Mesenchymal stem cell (in vitro differentiated cells and primary cell): ENCODE measurements at regions not wholly inside any gene's neighbourhood (a gene's known extent, or its start where the extent isn't known, plus 50 kb on each side); places are given as distances from the start of the nearest gene placed in this dataset.
"Not testable (repeated sequence)": the region's sequence is repeated elsewhere in the genome, so short reads cannot be mapped to it uniquely, and the experiment has no call there.

Experiments used
- DNase-seq: peaks from one replicate; pipeline ENCODE4 v3.0.0-alpha.2; 2013
- H2AFZ ChIP-seq: one replicate; pipeline ENCODE4 v1.6.1; 2013; ENCODE audit warnings: low read depth, mild to moderate bottlenecking, control low read depth, inconsistent platforms, low read length, moderate library complexity
- H2AK5ac ChIP-seq: 2 replicates; pipeline ENCODE4 v1.6.1; 2013; ENCODE audit warnings: low read length, moderate library complexity, mild to moderate bottlenecking, inconsistent platforms; ENCODE audit not compliant: severe bottlenecking
- H2BK120ac ChIP-seq: one replicate; pipeline ENCODE4 v1.6.1; 2013; ENCODE audit warnings: low read depth, mild to moderate bottlenecking, inconsistent platforms, low read length, moderate library complexity
- H2BK12ac ChIP-seq, 2 experiments: one replicate each; pipeline ENCODE4 v1.6.1; 2013; ENCODE audit warnings: inconsistent platforms in 2 of 2, low read length in 2 of 2, mild to moderate bottlenecking in 2 of 2, moderate library complexity in 2 of 2, control low read depth in 1 of 2
- H2BK15ac ChIP-seq: one replicate; pipeline ENCODE4 v1.6.1; 2013; ENCODE audit warnings: mild to moderate bottlenecking, low read depth, inconsistent platforms; ENCODE audit not compliant: poor library complexity, severe bottlenecking
- H2BK5ac ChIP-seq: 2 replicates; pipeline ENCODE4 v1.6.1; 2013; ENCODE audit warnings: low read depth, mild to moderate bottlenecking, low read length, control low read depth, inconsistent platforms; ENCODE audit not compliant: poor library complexity, severe bottlenecking
- H3K14ac ChIP-seq, 2 experiments: one replicate each; pipeline ENCODE4 v1.6.1; 2013; ENCODE audit warnings: inconsistent platforms in 2 of 2, low read length in 2 of 2, control low read depth in 1 of 2, mild to moderate bottlenecking in 1 of 2, moderate library complexity in 1 of 2
- H3K18ac ChIP-seq, 2 experiments: one replicate each; pipeline ENCODE4 v1.6.1; 2013; ENCODE audit warnings: inconsistent platforms in 2 of 2, low read length in 2 of 2, control low read depth in 1 of 2, low read depth in 1 of 2, mild to moderate bottlenecking in 1 of 2
- H3K23ac ChIP-seq, 2 experiments: one replicate each; pipeline ENCODE4 v1.6.1; 2013; ENCODE audit warnings: inconsistent platforms in 2 of 2, low read length in 2 of 2, mild to moderate bottlenecking in 2 of 2, moderate library complexity in 2 of 2, control low read depth in 1 of 2
- H3K27ac ChIP-seq: 2 replicates; pipeline ENCODE4 v1.5.1; 2013; ENCODE audit warnings: mild to moderate bottlenecking, moderate library complexity, low read length, control low read depth, inconsistent platforms; ENCODE audit not compliant: poor library complexity, severe bottlenecking
- H3K27me3 ChIP-seq, 2 experiments: 2 replicates each; pipeline versions ENCODE4 v1.6.1 to v1.7.0; 2013; ENCODE audit warnings: low read length in 2 of 2, mild to moderate bottlenecking in 2 of 2, moderate library complexity in 2 of 2, control low read depth in 1 of 2, inconsistent platforms in 1 of 2; ENCODE audit not compliant: control insufficient read depth in 1 of 2, insufficient read depth in 1 of 2
- H3K36me3 ChIP-seq, 2 experiments: 2 replicates each; pipeline versions ENCODE4 v1.6.1 to v1.7.0; 2013; ENCODE audit warnings: low read length in 2 of 2, control low read depth in 1 of 2, inconsistent platforms in 1 of 2, low read depth in 1 of 2, mild to moderate bottlenecking in 1 of 2; ENCODE audit not compliant: insufficient read depth in 2 of 2, control insufficient read depth in 1 of 2
- H3K4ac ChIP-seq, 2 experiments: one replicate each; pipeline ENCODE4 v1.6.1; 2013; ENCODE audit warnings: inconsistent platforms in 2 of 2, low read length in 2 of 2, mild to moderate bottlenecking in 2 of 2, moderate library complexity in 2 of 2, control low read depth in 1 of 2, low read depth in 1 of 2
- H3K4me1 ChIP-seq: 2 replicates; pipeline ENCODE4 v1.6.1; 2013; ENCODE audit warnings: low read depth, low read length, control low read depth; ENCODE audit not compliant: control insufficient read depth, insufficient read depth
- H3K4me2 ChIP-seq: 2 replicates; pipeline ENCODE4 v1.6.1; 2013; ENCODE audit warnings: low read length, mild to moderate bottlenecking, inconsistent platforms; ENCODE audit not compliant: poor library complexity, severe bottlenecking
- H3K4me3 ChIP-seq, 2 experiments: 2 replicates each; pipeline versions ENCODE4 v1.5.1 to v1.7.0; 2013; ENCODE audit warnings: low read length in 2 of 2, mild to moderate bottlenecking in 2 of 2, control low read depth in 1 of 2, low read depth in 1 of 2; ENCODE audit not compliant: insufficient read depth in 1 of 2
- H3K79me1 ChIP-seq: replicated peaks from 2 replicates; pipeline ENCODE4 v1.6.1; 2013; ENCODE audit warnings: mild to moderate bottlenecking, control low read depth, low read length, inconsistent platforms; ENCODE audit not compliant: poor library complexity, severe bottlenecking
- H3K9ac ChIP-seq: 2 replicates; pipeline ENCODE4 v1.7.0; 2013; ENCODE audit warnings: mild to moderate bottlenecking, low read length, moderate library complexity
- H3K9me3 ChIP-seq: 2 replicates; pipeline ENCODE4 v1.7.0; 2013; ENCODE audit warnings: mild to moderate bottlenecking, low read length; ENCODE audit not compliant: control insufficient read depth
- H4K8ac ChIP-seq: one replicate; pipeline ENCODE4 v1.6.1; 2013; ENCODE audit warnings: inconsistent platforms, mild to moderate bottlenecking, low read length, moderate library complexity
- H4K91ac ChIP-seq: one replicate; pipeline ENCODE4 v1.6.1; 2013; ENCODE audit warnings: mild to moderate bottlenecking, low read length, inconsistent platforms
- WGBS: methylation state at CpG from one replicate; pipeline ENCODE4 v1.1.7; 2013; ENCODE audit warnings: mixed read lengths; 5-methylcytosine and 5-hydroxymethylcytosine counted together

- Histone ChIP-seq H3K9me3 (no peaks in the 10 kb centered on the region), H3K79me1 (no peaks in the 10 kb centered on the region), H2AFZ (no peak overlapping the region), H2BK12ac (no peak overlapping the region), H2BK5ac (no peak overlapping the region), H3K4me3 (no peak overlapping the region), H3K27ac (peak overlapping the region; percentile 10), H3K9ac (no peak overlapping the region), H2BK120ac (no peak overlapping the region), H4K8ac (no peak overlapping the region), H3K14ac (no peak overlapping the region), H2BK15ac (no peak overlapping the region), H3K23ac (no peak overlapping the region), H3K4me2 (no peak overlapping the region), H3K4ac (no peak overlapping the region), H2AK5ac (no peak overlapping the region), H4K91ac (no peak overlapping the region), H3K27me3 (no peaks in the 10 kb centered on the region), H3K4me1 (peaks cover 4% of the 10 kb centered on the region), H3K18ac (no peak overlapping the region), H3K36me3 (no peaks in the 10 kb centered on the region)
- DNase-seq, result no peak
- WGBS, result 94% methylated on average over 1 of the region's 1 CpG
Measured at GRCh38 chr6:22367346-22367745, 70.5 kb upstream of the PRL start.

GRCh38 chr6:22368794-22369193 lies 72.0 kb upstream of the PRL start:
- H4K91ac ChIP-seq, result no peak overlapping the region
- 77% methylated on average over 1 of the region's 1 CpG for whole genome bisulfite sequencing

GRCh38 chr6:22372922-22373321 lies 76.1 kb upstream of the PRL start:
- H3K18ac ChIP-seq, result no peak overlapping the region
- no peak overlapping the region for H3K14ac ChIP-seq
- no peak overlapping the region for H2BK12ac ChIP-seq
- no peaks in the 10 kb centered on the region for H3K27me3 ChIP-seq
- H3K23ac ChIP-seq, result no peak overlapping the region
- H3K36me3 ChIP-seq, result no peaks in the 10 kb centered on the region
- no peak overlapping the region for H3K4me2 ChIP-seq
- no peak for DNase-seq
- 83% methylated on average over 2 of the region's 2 CpGs for WGBS
- no peak overlapping the region for H2AFZ ChIP-seq
- H3K4ac ChIP-seq, result no peak overlapping the region
- H2BK15ac ChIP-seq, result no peak overlapping the region
- no peak overlapping the region for H2BK120ac ChIP-seq
- no peak overlapping the region for H4K8ac ChIP-seq
- no peaks in the 10 kb centered on the region for H3K9me3 ChIP-seq
- H4K91ac ChIP-seq, result no peak overlapping the region
- H3K4me1 ChIP-seq, result peaks cover 2% of the 10 kb centered on the region
- no peak overlapping the region for H2AK5ac ChIP-seq
- H3K9ac ChIP-seq, result no peak overlapping the region
- no peak overlapping the region for H2BK5ac ChIP-seq
- H3K27ac ChIP-seq, result no peak overlapping the region
- H3K79me1 ChIP-seq, result no peaks in the 10 kb centered on the region
- H3K4me3 ChIP-seq, result no peak overlapping the region

More at GRCh38 chr6:22368794-22369193, 72.0 kb upstream of the PRL start:
- H2BK120ac ChIP-seq, result no peak overlapping the region
- H3K27ac ChIP-seq, result no peak overlapping the region
- H3K23ac ChIP-seq, result no peak overlapping the region
- no peak overlapping the region for H3K18ac ChIP-seq
- H4K8ac ChIP-seq, result no peak overlapping the region
- no peak overlapping the region for H2BK5ac ChIP-seq
- H3K79me1 ChIP-seq, result no peaks in the 10 kb centered on the region
- no peak overlapping the region for H2AFZ ChIP-seq
- H3K27me3 ChIP-seq, result no peaks in the 10 kb centered on the region
- no peak overlapping the region for H3K4me2 ChIP-seq
- no peak overlapping the region for H3K4me3 ChIP-seq
- H3K36me3 ChIP-seq, result no peaks in the 10 kb centered on the region
- H3K4ac ChIP-seq, result no peak overlapping the region
- peak overlapping the region; percentile 95 for H2AK5ac ChIP-seq
- H3K9me3 ChIP-seq, result no peaks in the 10 kb centered on the region
- no peak overlapping the region for H2BK15ac ChIP-seq
- no peak overlapping the region for H3K9ac ChIP-seq
- H3K4me1 ChIP-seq, result peaks cover 4% of the 10 kb centered on the region
- DNase-seq, result no peak
- no peak overlapping the region for H2BK12ac ChIP-seq
- H3K14ac ChIP-seq, result peak overlapping the region in 1 of 2 experiments; percentile 79

- H3K79me1 ChIP-seq, H2BK5ac ChIP-seq, H2BK120ac ChIP-seq, H3K27ac ChIP-seq, H3K9ac ChIP-seq, DNase-seq, H3K14ac ChIP-seq, H4K8ac ChIP-seq, H3K4me1 ChIP-seq, H2AFZ ChIP-seq, H2BK15ac ChIP-seq, H3K4me2 ChIP-seq, H2AK5ac ChIP-seq, H3K23ac ChIP-seq, H3K9me3 ChIP-seq, H2BK12ac ChIP-seq, H3K36me3 ChIP-seq, H4K91ac ChIP-seq, H3K27me3 ChIP-seq, H3K18ac ChIP-seq, H3K4ac ChIP-seq, H3K4me3 ChIP-seq: not testable (repeated sequence)
- 100% methylated on average over 1 of the region's 2 CpGs for WGBS
Measured at GRCh38 chr6:22374950-22375349, 78.1 kb upstream of the PRL start.
